ENCODE measurements at regions not wholly inside any gene's neighbourhood (a gene's known extent, or its start where the extent isn't known, plus 50 kb on each side); places are given as distances from the start of the nearest gene placed in this dataset.

GRCh38 chr15:66955871-66956585, 109.4 kb upstream of the SMAD3 start:
- no peak for TF ChIP-seq CTCF (IDR thresholded peaks at IDR 0.05; ENCODE audit: unreplicated experiment in 3 of 3)
- Mint-ChIP-seq H3K4me1 (peaks cover 4% of the 10 kb centered on the region), H3K27ac (no peak overlapping the region), H3K36me3 (ENCODE audit: low read depth) (no peaks in the 10 kb centered on the region), H3K4me3 (no peak overlapping the region), H3K9me3 (no peaks in the 10 kb centered on the region), H3K27me3 (ENCODE audit: low read depth) (peaks cover 19% of the 10 kb centered on the region)

DNA sequence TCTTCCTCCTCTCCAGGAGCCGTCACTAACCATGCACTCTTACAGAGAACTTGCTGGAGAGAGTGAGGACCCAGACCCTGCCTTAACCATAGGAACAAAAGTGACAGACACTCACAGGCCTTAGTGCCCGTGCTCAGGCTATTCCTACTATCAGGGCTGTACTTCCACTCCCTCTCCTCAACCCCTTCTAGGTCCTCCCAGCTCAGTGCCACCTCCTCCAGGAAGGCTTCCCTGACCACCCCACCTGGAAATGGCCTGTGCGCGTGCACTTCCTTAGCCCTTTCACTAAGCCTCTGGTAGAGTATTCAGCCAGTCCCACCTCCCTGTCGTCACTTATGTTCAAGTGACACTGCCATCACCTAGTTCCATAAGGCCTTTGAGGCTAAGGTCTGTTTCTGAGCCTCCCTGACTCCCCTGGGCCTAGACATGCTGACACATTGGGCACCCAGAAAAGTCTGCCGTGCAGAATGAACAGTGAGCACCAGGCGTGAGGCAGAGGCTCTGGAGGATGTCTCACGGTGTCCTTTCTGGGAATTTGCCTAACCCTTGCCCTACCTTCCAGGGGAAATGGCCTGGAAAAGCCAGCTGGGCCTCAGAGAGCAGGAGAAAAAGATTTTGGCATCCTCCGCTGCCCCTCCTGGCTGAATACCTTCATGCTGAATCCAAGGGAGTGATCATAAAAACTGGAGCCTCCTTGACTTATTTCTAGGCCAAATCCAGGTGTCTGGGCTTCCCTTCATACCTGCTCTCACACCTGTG, 108.6 kb upstream of the SMAD3 start:
- Mint-ChIP-seq H3K4me3 (no peak overlapping the region), H3K9me3 (no peaks in the 10 kb centered on the region), H3K27me3 (ENCODE audit: low read depth) (peaks cover 25% of the 10 kb centered on the region), H3K27ac (no peak overlapping the region), H3K4me1 (no peaks in the 10 kb centered on the region), H3K36me3 (ENCODE audit: low read depth) (no peaks in the 10 kb centered on the region)
- TF ChIP-seq CTCF (IDR thresholded peaks at IDR 0.05; ENCODE audit: unreplicated experiment in 3 of 3), result no peak

DNA sequence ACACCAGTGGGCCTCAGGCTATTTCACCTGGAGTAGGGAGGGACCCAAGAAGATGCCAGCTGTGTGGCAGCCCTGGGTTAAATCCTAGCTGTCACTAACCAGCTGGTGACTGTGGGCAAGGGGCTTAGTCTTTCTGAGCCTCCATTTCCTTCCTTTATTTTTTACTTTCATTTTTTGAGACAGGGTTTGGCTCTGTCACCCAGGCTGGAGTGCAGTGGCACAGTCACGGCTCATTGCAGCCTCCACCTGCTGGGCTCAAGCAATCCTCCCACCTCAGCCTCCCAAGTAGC, 108.0 kb upstream of the SMAD3 start:
- Mint-ChIP-seq H3K4me1 (no peaks in the 10 kb centered on the region), H3K4me3 (no peak overlapping the region), H3K36me3 (ENCODE audit: low read depth) (no peaks in the 10 kb centered on the region), H3K27me3 (ENCODE audit: low read depth) (peaks cover 29% of the 10 kb centered on the region), H3K27ac (no peak overlapping the region), H3K9me3 (no peaks in the 10 kb centered on the region)
- no peak for TF ChIP-seq CTCF (IDR thresholded peaks at IDR 0.05; ENCODE audit: unreplicated experiment in 3 of 3)

- no peaks in the 10 kb centered on the region for H3K36me3 Mint-ChIP-seq (ENCODE audit: low read depth)
- no peaks in the 10 kb centered on the region for H3K9me3 Mint-ChIP-seq
- peaks cover 36% of the 10 kb centered on the region for H3K27me3 Mint-ChIP-seq (ENCODE audit: low read depth)
- no peak overlapping the region for H3K27ac Mint-ChIP-seq
- peaks cover 3% of the 10 kb centered on the region for H3K4me1 Mint-ChIP-seq
- no peak for TF ChIP-seq CTCF (IDR thresholded peaks at IDR 0.05; ENCODE audit: unreplicated experiment in 3 of 3)
- no peak overlapping the region for H3K4me3 Mint-ChIP-seq
These were observed 106.3 kb upstream of the SMAD3 start for GRCh38 chr15:66959066-66959465.

- Mint-ChIP-seq H3K9me3 (no peaks in the 10 kb centered on the region), H3K27me3 (ENCODE audit: low read depth) (peaks cover 36% of the 10 kb centered on the region), H3K4me1 (peaks cover 3% of the 10 kb centered on the region), H3K4me3 (no peak overlapping the region), H3K36me3 (ENCODE audit: low read depth) (no peaks in the 10 kb centered on the region), H3K27ac (no peak overlapping the region)
- no peak for TF ChIP-seq CTCF (IDR thresholded peaks at IDR 0.05; ENCODE audit: unreplicated experiment in 3 of 3)
These were observed 105.5 kb upstream of the SMAD3 start for GRCh38 chr15:66959875-66960274.

DNA sequence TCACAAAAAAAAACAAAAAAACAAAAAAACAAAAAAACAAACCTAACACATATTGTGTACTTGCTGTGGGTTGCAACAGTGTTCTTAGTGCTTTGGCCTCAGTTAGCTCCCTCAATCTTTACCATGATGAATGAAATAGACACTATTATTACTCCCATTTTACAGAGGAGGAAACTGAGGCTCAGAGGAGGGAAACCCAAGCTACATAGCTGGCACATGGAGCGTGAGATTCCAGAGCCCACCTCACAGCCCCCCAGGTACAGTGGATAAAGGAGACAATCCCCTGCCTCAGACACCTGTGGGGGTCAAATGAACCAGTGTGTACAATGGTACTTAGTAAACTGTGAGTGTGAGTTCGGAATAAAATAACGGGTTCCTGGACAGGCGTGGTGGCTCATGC, 104.9 kb upstream of the SMAD3 start:
- H3K4me1 Mint-ChIP-seq, result peaks cover 3% of the 10 kb centered on the region
- no peaks in the 10 kb centered on the region for H3K9me3 Mint-ChIP-seq
- no peaks in the 10 kb centered on the region for H3K36me3 Mint-ChIP-seq (ENCODE audit: low read depth)
- H3K27me3 Mint-ChIP-seq (ENCODE audit: low read depth), result peaks cover 37% of the 10 kb centered on the region
- TF ChIP-seq CTCF (IDR thresholded peaks at IDR 0.05; ENCODE audit: unreplicated experiment in 3 of 3), result no peak
- H3K4me3 Mint-ChIP-seq, result no peak overlapping the region
- no peak overlapping the region for H3K27ac Mint-ChIP-seq
